ENCODE measurements at regions not wholly inside any gene's neighbourhood (a gene's known extent, or its start where the extent isn't known, plus 50 kb on each side); places are given as distances from the start of the nearest gene placed in this dataset.

DNA sequence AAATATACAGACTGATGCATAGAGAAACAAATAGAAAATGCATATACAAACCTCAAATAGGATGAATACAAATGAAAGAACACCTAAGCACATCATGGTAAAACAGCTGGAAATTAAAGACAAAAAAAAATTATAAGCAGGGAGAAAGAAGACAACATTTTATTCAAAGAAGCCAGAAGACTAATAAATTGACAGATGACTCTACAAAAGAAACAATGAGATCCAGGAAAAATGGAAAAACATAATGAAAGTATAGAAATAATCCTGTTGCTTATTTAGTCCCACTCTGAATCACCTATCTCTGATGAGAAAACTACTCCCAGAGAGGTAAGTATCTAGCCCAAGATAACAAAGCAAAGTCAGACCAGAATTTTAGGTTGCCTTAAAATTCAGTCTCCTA is 143.4 kb downstream of the RBM43 start:
- TF ChIP-seq, protein P1, sequence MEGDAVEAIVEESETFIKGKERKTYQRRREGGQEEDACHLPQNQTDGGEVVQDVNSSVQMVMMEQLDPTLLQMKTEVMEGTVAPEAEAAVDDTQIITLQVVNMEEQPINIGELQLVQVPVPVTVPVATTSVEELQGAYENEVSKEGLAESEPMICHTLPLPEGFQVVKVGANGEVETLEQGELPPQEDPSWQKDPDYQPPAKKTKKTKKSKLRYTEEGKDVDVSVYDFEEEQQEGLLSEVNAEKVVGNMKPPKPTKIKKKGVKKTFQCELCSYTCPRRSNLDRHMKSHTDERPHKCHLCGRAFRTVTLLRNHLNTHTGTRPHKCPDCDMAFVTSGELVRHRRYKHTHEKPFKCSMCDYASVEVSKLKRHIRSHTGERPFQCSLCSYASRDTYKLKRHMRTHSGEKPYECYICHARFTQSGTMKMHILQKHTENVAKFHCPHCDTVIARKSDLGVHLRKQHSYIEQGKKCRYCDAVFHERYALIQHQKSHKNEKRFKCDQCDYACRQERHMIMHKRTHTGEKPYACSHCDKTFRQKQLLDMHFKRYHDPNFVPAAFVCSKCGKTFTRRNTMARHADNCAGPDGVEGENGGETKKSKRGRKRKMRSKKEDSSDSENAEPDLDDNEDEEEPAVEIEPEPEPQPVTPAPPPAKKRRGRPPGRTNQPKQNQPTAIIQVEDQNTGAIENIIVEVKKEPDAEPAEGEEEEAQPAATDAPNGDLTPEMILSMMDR (IDR thresholded peaks at IDR 0.05; ENCODE audit: insufficient read depth, low read depth, low read length), result no peak
- no peak for TF ChIP-seq EZH2 (IDR thresholded peaks at IDR 0.05; ENCODE audit: insufficient read depth, low read length)

Measured in astrocyte (in vitro differentiated cells and primary cell).